SU-DHL-6 (cell line): ENCODE measurements at regions not wholly inside any gene's neighbourhood (a gene's known extent, or its start where the extent isn't known, plus 50 kb on each side); places are given as distances from the start of the nearest gene placed in this dataset.

Experiments
- H2AFZ ChIP-seq: fragments of 200-600 bp; sonication (generic); 2 replicates; pipeline ENCODE4 v1.6.1; 2014; ENCODE audit warnings: low read depth, mild to moderate bottlenecking, moderate library complexity, mixed read lengths, antibody characterized with exemption, low read length; ENCODE audit not compliant: severe bottlenecking
- H3F3A ChIP-seq: fragments of 200-600 bp; shearing (Covaris generic); 2 replicates; pipeline ENCODE4 v1.6.0; 2016; ENCODE audit warnings: antibody characterized with exemption, mild to moderate bottlenecking; ENCODE audit not compliant: insufficient read depth
- H3K27ac ChIP-seq: fragments of 200-600 bp; sonication (generic); 2 replicates; pipeline ENCODE4 v1.5.1; 2016; ENCODE audit warnings: low read depth, mild to moderate bottlenecking, low read length, moderate library complexity, mixed read lengths
- H3K27me3 ChIP-seq: fragments of 200-600 bp; sonication (generic), shearing (Covaris generic); 2 replicates; pipeline ENCODE4 v1.6.0; 2014; ENCODE audit warnings: mild to moderate bottlenecking, low read length
- H3K36me3 ChIP-seq: fragments of 200-600 bp; sonication (generic); 2 replicates; pipeline ENCODE4 v1.6.1; 2014; ENCODE audit warnings: mild to moderate bottlenecking, low read length, mixed read lengths
- H3K4me2 ChIP-seq: fragments of 300-600, 200-600 bp; shearing (Covaris generic), sonication (generic); 2 replicates; pipeline ENCODE4 v1.6.0; 2014; ENCODE audit warnings: low read length, low read depth, mild to moderate bottlenecking; ENCODE audit not compliant: poor library complexity, severe bottlenecking
- H3K4me3 ChIP-seq: fragments of 200-600 bp; sonication (generic); 2 replicates; pipeline ENCODE4 v1.5.1; 2014; ENCODE audit warnings: antibody characterized with exemption, low read length, mild to moderate bottlenecking, mixed read lengths; ENCODE audit not compliant: insufficient read depth, poor library complexity, severe bottlenecking
- H3K79me2 ChIP-seq: fragments of 200-600 bp; sonication (generic); 2 replicates; pipeline ENCODE4 v1.6.1; 2014; ENCODE audit warnings: mild to moderate bottlenecking, low read length, moderate library complexity; ENCODE audit not compliant: insufficient read depth
- H3K9ac ChIP-seq: fragments of 200-600 bp; sonication (generic); 2 replicates; pipeline ENCODE4 v1.7.0; 2014; ENCODE audit warnings: mild to moderate bottlenecking, low read length
- H3K9me2 ChIP-seq: fragments of 200-600 bp; sonication (generic); replicated peaks from 2 replicates; pipeline ENCODE4 v1.6.1; 2014; ENCODE audit warnings: low read length; ENCODE audit not compliant: insufficient read depth
- H3K9me3 ChIP-seq: fragments of 200-600 bp; sonication (generic); 2 replicates; pipeline ENCODE4 v1.6.1; 2014; ENCODE audit warnings: low read length, mixed read lengths; ENCODE audit not compliant: insufficient read depth
- H4K20me1 ChIP-seq: fragments of 200-600 bp; sonication (generic); 2 replicates; pipeline ENCODE4 v1.6.1; 2014; ENCODE audit warnings: low read depth, mild to moderate bottlenecking, antibody characterized with exemption, low read length, moderate library complexity, mixed read lengths
- EZH2phosphoT487 ChIP-seq: fragments of 200-600 bp; sonication (generic), shearing (Covaris generic); conservative IDR thresholded peaks from 2 replicates; pipeline ENCODE4 v1.6.1; 2018; ENCODE audit warnings: mild to moderate bottlenecking, antibody characterized with exemption, low read length, moderate library complexity, mixed read lengths
- TF ChIP-seq, protein P1 (sequence below): fragments of 200-600 bp; sonication (generic); IDR thresholded peaks from one replicate; pipeline ENCODE4 v1.5.1; 2017; ENCODE audit warnings: antibody characterized with exemption, mild to moderate bottlenecking, low read length, moderate library complexity; ENCODE audit not compliant: insufficient read depth, poor library complexity, severe bottlenecking

DNA sequence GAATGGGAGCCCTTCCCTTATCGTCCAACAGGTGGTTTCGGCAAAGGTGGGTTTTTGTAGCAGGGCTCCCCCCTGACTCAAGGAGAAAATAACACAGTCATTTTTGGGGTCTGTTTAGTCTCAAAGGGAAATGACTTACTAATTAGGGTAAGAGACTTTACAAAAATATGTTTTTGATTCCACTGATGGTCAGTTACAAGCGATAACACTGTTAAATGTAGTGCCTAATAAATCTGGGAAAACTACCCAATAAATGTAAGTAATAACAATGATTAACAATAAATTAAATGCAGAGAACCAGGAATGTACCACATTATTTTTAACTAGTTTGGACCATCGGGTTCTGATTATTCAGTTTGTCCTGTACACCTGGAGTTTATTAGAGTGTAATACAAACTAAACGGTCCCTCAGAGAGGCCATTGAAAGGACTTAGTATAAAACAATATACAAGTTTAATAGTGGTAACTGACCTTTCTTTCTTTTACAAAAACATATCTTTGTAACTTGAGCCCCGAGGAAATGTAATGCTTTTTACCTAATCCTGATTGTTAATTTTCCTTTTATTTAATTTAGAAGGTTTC, 216.2 kb upstream of the HABP2 start:
- H3K9me2 ChIP-seq = no peaks in the 10 kb centered on the region
- no peaks in the 10 kb centered on the region for H3K36me3 ChIP-seq
- H2AFZ ChIP-seq = no peak overlapping the region
- no peak overlapping the region for H3K27ac ChIP-seq
- H4K20me1 ChIP-seq = no peaks in the 10 kb centered on the region
- no peaks in the 10 kb centered on the region for H3F3A ChIP-seq
- H3K9me3 ChIP-seq = no peaks in the 10 kb centered on the region
- no peak overlapping the region for H3K4me3 ChIP-seq
- TF ChIP-seq, protein P1, sequence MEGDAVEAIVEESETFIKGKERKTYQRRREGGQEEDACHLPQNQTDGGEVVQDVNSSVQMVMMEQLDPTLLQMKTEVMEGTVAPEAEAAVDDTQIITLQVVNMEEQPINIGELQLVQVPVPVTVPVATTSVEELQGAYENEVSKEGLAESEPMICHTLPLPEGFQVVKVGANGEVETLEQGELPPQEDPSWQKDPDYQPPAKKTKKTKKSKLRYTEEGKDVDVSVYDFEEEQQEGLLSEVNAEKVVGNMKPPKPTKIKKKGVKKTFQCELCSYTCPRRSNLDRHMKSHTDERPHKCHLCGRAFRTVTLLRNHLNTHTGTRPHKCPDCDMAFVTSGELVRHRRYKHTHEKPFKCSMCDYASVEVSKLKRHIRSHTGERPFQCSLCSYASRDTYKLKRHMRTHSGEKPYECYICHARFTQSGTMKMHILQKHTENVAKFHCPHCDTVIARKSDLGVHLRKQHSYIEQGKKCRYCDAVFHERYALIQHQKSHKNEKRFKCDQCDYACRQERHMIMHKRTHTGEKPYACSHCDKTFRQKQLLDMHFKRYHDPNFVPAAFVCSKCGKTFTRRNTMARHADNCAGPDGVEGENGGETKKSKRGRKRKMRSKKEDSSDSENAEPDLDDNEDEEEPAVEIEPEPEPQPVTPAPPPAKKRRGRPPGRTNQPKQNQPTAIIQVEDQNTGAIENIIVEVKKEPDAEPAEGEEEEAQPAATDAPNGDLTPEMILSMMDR = no peak
- no peak for TF ChIP-seq EZH2phosphoT487
- no peaks in the 10 kb centered on the region for H3K27me3 ChIP-seq
- H3K9ac ChIP-seq = no peak overlapping the region
- H3K79me2 ChIP-seq = no peaks in the 10 kb centered on the region
- H3K4me2 ChIP-seq = no peak overlapping the region

DNA sequence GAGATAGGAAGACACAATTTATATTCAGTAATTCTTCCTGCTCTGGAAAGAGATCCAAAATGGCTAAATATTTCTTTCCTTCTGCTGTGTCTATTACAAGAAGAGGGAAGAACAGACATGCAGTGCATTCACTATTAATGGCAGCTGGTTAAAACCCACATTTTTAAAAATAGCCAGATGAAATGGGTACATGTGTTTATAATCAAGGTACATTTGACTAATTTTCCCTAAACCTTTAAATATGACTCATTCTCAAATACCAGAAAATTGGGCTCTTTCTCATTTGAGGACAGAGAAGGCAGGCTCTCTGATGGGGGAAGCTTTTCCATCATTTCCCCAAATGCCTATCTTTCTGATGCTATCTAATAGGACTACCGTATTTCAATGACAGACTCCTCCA, 215.7 kb upstream of the HABP2 start:
- Histone ChIP-seq H3K4me3 (no peak overlapping the region), H3K27me3 (no peaks in the 10 kb centered on the region), H4K20me1 (no peaks in the 10 kb centered on the region), H3K4me2 (no peak overlapping the region), H3F3A (no peaks in the 10 kb centered on the region), H3K9ac (no peak overlapping the region), H3K36me3 (no peaks in the 10 kb centered on the region), H3K79me2 (no peaks in the 10 kb centered on the region), H3K9me3 (no peaks in the 10 kb centered on the region), H2AFZ (no peak overlapping the region), H3K27ac (no peak overlapping the region), H3K9me2 (no peaks in the 10 kb centered on the region)
- TF ChIP-seq, protein P1 = no peak
- no peak for TF ChIP-seq EZH2phosphoT487

DNA sequence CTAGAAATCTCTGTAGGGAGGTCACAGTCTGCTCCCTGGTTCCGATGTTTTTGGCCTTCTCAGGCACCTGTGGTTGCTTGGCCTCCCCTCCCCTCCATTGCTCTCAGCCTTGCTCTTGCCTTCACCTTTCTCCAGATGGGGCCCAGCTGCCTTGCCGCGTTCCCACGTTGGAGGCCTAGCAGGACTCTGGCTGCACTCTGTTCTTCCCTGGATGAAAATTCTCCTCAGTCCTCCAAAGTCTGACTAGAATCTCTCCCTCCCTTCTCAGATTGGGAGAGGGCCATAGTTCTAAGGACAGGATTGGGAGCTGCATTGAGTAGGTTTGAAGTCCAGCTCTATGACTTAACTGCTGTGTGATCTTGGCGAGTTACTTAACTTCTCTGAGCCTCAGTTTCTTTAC, 213.7 kb upstream of the HABP2 start:
- TF ChIP-seq, protein P1 = no peak
- no peak for TF ChIP-seq EZH2phosphoT487
- Histone ChIP-seq H3K9ac (no peak overlapping the region), H3K9me2 (no peaks in the 10 kb centered on the region), H3K27ac (no peak overlapping the region), H3K9me3 (no peaks in the 10 kb centered on the region), H3F3A (no peaks in the 10 kb centered on the region), H3K27me3 (no peaks in the 10 kb centered on the region), H2AFZ (no peak overlapping the region), H3K4me3 (no peak overlapping the region), H4K20me1 (no peaks in the 10 kb centered on the region), H3K79me2 (no peaks in the 10 kb centered on the region), H3K4me2 (no peak overlapping the region), H3K36me3 (no peaks in the 10 kb centered on the region)

DNA sequence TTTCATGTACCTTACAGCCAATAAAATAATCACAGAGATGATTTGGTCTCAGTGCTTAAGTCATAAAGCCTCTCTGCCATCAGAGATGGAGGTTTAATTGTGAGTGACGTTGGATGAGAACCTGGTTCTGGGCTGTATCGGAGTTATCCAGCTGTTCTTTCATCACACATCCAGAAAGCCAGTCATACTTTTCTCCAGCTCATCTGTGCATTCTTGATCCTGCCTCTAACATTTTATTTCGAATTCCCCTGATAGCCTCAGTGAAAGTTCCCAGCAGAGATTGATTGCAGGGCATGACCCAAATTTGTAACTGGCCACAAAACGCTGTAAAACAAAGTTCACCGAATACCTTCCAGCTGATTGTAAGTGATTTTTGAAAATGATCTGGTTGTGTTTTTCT, 212.6 kb upstream of the HABP2 start:
- Histone ChIP-seq H3K9me3 (no peaks in the 10 kb centered on the region), H4K20me1 (no peaks in the 10 kb centered on the region), H3K9me2 (no peaks in the 10 kb centered on the region), H3K4me3 (no peak overlapping the region), H3K4me2 (no peak overlapping the region), H2AFZ (no peak overlapping the region), H3K36me3 (no peaks in the 10 kb centered on the region), H3K9ac (no peak overlapping the region), H3K27ac (no peak overlapping the region), H3K79me2 (no peaks in the 10 kb centered on the region), H3F3A (no peaks in the 10 kb centered on the region), H3K27me3 (no peaks in the 10 kb centered on the region)
- TF ChIP-seq, protein P1 = no peak
- TF ChIP-seq EZH2phosphoT487 = no peak
